Ovary (tissue), 1 donor: ENCODE measurements at regions not wholly inside any gene's neighbourhood (a gene's known extent, or its start where the extent isn't known, plus 50 kb on each side); places are given as distances from the start of the nearest gene placed in this dataset.

Experiments used
- EP300 ChIP-seq: sonication (generic); formaldehyde crosslinking; IDR thresholded peaks from one replicate; pipeline ENCODE4 v1.6.1; 2017; ENCODE audit warnings: antibody characterized with exemption
- POLR2A ChIP-seq: fragments of 450-650 bp; IDR thresholded peaks from one replicate; pipeline ENCODE4 v1.6.1; 2017; ENCODE audit warnings: antibody characterized with exemption, mild to moderate bottlenecking, moderate library complexity

DNA sequence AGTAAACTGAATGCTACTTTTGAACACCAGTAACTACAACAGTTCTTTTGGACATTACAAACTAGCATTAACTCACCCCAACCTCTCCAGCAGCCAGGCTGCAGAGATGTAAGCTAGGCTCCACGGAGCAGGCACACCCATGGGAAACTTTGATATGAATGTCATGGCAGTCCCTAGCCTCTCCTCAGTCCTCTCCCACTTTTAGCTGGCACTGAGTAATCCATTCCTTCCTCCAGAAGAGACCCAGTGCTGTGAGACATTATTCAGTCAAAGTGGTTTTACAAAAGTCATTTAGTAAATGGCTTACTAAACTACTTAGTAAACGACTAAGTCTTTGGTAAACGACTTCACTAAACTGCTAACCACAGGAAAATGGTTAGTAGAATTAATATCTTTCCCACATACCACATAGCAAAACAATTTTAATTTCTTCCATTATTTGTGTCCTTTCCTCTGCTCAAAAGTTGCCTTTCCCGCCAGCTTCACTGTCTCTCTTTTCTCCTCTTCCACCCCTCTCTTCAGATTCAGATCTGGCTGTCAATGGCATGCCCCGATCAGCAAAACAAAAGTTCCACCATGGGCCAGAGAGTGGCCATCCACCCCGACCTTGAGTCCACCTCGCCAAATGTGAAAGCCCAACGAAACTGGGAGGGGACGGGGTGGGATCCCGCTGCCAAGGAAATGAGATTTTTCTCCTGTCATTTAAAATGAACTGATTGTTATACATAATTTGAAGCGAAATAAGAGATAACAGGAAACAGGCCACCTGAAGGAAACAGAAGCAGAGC lies 67.5 kb upstream of the TJP1 start:
- no peak for TF ChIP-seq EP300
- no peak for TF ChIP-seq POLR2A
